AG09309 (cell line): ENCODE measurements at regions not wholly inside any gene's neighbourhood (a gene's known extent, or its start where the extent isn't known, plus 50 kb on each side); places are given as distances from the start of the nearest gene placed in this dataset.

ENCODE experiments used
- DNase-seq: peaks from one replicate; pipeline ENCODE4 v3.0.0-alpha.2; 2010; ENCODE audit warnings: low read depth
- H3K4me3 ChIP-seq: 2 replicates; pipeline ENCODE4 v1.5.1; 2011; ENCODE audit warnings: mild to moderate bottlenecking, low read depth, low read length, moderate library complexity; ENCODE audit not compliant: control insufficient read depth
- CTCF ChIP-seq: IDR thresholded peaks from 2 replicates; pipeline ENCODE4 v1.5.1; 2011; ENCODE audit warnings: mild to moderate bottlenecking, low read depth, low read length, inconsistent platforms; ENCODE audit not compliant: insufficient read depth, control insufficient read depth; ENCODE audit errors: missing control alignments

DNA sequence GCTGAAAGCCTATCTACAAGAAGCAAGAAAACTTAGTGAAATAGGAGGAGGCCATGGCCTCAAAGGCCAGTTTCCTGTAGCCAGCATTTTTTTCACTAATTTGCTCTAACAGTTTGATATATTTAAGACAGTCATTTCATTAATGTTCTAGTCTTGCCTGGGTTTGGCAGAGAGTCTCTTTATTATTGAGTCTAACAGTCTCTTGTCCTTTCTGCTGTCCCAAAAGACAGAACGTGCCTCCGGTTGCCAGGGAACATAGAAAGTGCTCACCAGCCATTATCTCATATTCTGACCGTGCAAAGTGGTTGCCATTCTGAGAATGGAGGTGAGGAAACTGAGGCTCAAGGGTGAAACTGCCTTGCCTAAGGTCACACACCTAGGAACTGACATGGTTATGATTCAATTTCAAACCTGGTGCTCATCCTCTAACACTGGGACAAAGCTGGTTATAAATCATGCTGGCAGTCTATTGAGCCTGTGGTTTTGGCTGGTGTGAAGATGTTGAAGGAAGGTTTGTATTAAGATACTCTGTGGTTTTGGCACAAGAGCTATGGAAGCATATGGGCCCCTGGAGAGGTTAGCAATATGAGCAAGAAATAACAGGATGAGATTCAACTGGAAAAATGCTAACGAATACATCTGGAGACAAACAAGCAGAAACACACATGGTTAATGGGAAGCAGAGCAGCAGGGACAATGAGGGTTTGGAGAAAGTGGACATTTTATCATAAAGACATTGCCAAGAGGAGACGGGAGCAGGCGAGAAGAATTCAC lies 903.3 kb upstream of the KLHL29 start:
- no peak for TF ChIP-seq CTCF
- no peak overlapping the region for H3K4me3 ChIP-seq
- no peak for DNase-seq

GRCh38 chr2:22483036-22483435 lies 901.9 kb upstream of the KLHL29 start:
- H3K4me3 ChIP-seq: no peak overlapping the region
- no peak for DNase-seq
- no peak for TF ChIP-seq CTCF

- no peak for DNase-seq
- no peak for TF ChIP-seq CTCF
- H3K4me3 ChIP-seq: no peak overlapping the region
Observed at GRCh38 chr2:22485486-22485885, 899.5 kb upstream of the KLHL29 start.

DNA sequence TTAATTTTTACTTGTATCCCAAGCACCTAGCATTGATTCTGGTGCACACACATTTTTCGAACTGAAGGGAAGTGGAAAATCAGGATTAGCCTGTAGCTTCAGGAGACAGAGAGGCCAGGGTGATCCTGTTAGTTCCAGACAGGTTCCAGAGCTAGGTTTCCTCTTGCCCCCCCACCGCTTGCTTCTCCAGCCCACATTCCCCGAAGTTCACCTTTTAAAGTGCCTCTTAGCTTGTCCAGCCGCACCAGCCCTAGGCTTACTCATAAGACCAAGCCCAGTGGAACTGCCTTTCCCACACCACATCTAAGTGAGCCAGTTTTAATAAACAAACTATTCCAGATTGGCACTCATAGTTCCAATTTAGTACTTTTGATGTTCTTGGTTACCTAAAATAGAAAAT lies 898.6 kb upstream of the KLHL29 start:
- no peak for TF ChIP-seq CTCF
- no peak for DNase-seq
- no peak overlapping the region for H3K4me3 ChIP-seq

DNA sequence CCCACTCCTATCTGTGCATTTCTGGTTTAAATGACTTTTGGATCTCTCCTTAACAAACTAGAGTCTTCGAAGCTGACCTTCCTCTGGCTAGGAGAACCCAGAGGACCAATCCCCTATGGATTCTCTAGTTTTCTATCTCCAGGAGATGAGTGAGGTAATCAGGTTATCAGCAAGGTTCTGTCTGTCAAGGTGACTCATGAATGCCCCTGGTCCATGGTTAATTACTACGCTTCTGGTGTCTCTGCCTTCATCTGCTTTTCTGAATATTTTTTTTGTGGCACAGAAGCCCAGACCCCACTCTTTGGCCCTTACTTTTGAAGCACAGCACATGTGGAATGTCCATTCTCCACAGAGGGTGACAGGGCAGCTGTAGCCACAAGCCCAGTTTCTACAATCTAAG lies 897.9 kb upstream of the KLHL29 start:
- DNase-seq: no peak
- no peak for TF ChIP-seq CTCF
- no peak overlapping the region for H3K4me3 ChIP-seq

DNA sequence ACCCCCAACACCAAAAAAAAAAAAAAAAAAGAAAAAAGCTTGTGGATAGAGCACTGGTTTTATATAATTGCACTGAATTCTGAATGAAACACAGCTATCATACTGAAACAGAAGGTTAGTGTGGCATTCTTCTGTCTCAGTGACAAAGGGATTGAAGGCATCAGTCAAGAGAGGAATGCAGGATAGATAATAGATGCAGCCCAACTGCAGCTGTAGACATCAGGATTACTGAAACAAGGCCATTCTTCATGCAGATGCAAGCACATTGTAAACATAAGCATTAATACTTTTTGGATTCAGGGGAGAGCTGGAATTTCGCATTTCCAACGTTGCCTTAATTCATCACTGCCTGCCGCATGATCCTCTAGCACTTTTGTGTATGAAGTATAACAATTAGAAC lies 897.4 kb upstream of the KLHL29 start:
- H3K4me3 ChIP-seq: no peak overlapping the region
- no peak for TF ChIP-seq CTCF
- DNase-seq: no peak

GRCh38 chr2:22491442-22491841 lies 893.5 kb upstream of the KLHL29 start:
- no peak overlapping the region for H3K4me3 ChIP-seq
- TF ChIP-seq CTCF: no peak
- DNase-seq: no peak
